NCI-H2171 (cell line): ENCODE measurements at regions not wholly inside any gene's neighbourhood (a gene's known extent, or its start where the extent isn't known, plus 50 kb on each side); places are given as distances from the start of the nearest gene placed in this dataset.

Source experiments
- DNase-seq: peaks from one replicate; lab custom pipeline; 2025; lab: John Stamatoyannopoulos, UW

DNA sequence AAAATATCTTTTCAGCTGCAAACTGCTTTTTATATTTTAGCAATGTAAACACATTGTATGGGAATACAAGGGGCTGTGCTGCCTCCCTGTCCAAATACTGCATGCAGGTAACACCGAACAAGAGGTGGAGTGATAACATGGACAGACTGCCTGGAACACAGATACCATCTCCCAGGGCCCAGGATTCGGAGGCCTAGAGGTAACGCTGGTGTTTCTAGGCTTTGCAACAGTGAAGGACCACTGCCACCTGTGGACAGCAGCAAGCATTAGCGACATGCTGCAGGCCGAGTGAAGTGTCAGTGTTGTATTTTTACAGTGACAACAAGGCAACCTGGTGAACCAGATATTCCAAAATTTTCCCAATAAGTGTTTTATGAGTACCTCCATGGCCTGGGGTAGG is 379.1 kb downstream of the DMRT2 start:
- DNase-seq, result peak; percentile 19

DNA sequence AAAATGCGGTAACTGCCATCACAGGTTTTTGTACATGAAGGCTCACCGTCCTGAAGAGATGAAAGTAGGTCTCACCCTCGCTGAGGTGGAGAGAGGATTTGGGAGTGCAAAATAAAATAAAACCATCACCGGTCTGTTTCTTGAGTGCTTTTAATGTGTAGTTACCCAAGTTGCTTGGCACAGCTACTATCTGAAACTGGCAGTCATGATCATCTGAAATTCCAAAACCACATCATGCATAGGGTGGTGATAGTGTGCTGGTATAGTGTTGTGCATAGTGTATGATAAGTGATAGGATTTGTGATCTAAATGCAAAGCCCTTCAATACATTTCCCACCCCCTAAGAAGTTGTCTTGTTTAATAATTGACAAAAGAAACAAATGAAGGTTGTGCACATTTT is 381.3 kb downstream of the DMRT2 start:
- DNase-seq, result no peak

DNA sequence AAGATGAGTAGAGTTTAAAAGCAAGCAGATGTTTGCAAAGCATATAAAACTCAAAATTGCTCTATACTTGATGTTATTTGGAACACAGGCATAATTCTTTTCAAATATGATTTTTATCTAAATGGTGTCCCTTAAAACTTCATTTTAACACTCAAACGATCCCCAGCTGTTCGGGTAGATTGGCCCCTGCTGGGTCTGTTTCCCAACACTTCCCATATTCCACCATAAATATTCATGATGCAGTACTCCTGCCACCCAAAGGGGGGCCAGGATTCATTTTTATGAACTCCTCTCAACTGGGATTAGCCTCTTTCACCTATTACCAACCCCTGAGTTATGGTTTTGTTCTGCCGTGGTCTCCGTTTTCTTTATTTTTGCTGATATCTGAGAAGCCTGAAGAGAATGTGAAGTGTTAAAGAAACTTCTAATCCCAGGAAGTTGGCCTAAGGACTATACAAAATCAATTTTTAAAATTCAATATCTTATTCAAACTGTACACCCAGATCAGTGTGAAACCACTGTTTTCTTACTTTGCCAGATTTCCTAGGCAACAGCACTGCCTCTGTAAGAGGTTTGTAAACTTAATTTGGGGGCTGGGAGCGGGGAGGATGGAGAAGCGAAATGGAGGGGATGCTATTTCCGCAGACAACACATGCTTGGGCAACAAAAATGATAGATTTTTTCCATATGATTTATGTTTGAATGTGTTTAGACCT is 384.1 kb downstream of the DMRT2 start:
- no peak for DNase-seq

DNA sequence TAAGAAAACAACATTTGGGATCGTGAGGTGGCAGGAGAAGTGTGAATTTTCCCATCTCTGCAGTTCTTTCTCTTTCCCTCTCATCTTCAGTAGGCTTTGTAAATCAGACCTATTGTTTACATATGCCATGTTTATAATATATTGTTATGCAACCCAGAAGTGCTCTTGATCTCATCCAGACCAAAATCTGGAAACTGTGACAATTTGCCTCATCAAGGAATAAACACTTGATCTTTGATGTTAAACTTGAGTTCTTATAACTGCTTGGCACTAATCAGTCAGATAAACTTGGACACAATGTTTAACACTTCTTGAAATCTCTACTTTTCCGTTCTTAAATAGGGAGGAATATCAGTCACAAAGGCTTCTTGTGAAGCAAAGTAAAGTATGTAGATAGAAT is 384.7 kb downstream of the DMRT2 start:
- DNase-seq, result no peak

DNA sequence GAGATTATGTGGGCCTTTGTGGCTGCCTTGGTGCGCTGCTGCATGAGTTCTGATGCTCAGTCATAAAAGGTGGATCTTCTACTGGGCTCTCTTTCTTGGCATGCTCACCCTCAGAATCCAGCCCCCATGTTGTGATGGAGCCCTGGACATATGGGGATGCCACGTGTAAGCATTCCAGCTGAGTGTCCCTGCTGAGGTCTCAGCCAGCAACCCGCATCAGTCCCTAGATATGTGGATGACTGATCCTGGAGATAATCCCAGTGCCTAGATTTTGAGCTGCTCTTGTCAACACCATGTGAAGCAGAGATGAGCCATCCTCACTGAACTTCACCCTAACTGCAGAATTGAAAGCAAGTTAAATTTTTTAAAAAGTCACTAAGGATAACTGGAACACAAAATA is 390.1 kb downstream of the DMRT2 start:
- no peak for DNase-seq

DNA sequence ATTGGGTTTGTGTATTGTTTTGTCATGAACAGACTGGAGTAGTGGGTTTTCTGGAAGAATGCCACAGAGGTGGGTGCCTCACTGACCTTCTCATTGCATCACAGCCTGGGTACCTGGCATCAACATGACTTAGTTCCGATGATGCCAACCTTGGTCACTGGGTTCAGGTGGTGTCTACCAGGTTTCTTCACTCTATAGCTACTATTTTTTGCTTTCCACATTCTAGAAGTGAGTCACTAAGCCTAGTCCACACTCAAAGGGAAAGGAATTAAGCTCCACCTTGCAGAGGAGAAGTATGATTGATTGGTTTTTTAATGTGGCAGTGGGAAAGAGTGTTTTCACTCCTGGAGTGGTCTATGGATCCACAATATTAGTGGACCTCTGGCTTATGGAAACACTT is 391.9 kb downstream of the DMRT2 start:
- no peak for DNase-seq

DNA sequence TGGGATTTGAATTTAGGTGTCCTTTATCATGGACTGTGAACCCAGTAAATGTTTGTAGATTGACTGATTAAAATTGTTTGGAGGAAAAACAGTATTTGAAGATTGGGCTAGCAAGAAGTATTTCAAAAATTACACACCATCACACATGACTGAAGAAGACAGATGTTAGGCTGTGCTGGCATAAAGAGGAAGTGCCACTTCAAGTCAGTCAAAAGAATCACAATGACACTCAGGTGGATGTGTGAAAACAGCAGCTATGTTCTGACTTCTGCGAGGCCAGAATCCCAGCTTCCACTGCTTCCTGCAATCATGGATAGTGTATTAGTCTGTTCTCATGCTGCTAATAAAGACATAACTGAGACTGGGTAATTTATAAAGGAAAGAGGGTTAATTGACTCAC is 393.3 kb downstream of the DMRT2 start:
- no peak for DNase-seq

DNA sequence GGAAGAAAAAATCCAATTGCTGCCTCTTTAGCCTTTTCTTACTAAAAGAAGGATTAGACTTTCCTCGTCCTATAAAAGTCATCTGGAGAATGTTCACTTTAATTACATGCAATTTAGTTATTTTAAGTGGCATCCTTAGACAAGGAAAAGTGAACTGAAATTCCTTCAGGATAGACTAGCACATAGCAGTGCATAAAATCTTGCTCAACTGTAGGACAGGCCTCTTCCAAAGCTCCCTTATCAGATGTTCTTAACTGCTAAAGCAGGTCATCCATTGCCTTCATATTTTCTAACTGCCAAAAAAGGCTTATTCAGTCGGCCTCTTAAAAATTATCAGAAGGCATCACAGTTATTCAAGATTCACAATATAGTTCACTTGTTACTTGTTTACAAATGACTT is 396.5 kb downstream of the DMRT2 start:
- DNase-seq, result no peak

DNA sequence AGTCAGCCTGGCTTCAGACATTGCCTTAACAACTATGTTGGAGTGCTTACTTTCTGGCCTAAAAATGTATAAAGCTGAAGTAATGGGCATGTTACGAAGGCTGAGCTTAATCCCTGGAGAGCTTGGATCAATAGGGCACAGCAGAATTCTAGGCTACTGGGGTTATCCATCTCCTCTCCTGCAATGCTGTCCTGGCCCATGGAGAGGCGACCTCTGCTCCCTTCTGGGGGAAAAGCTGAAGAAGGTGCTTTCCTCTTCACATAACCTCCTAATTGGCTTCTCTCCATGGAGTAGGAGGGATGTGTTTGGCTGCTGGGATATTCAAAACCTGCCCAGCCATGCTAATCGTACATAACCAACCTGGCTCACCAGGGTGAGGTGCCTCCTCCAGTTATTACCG is 403.5 kb downstream of the DMRT2 start:
- DNase-seq, result no peak

DNA sequence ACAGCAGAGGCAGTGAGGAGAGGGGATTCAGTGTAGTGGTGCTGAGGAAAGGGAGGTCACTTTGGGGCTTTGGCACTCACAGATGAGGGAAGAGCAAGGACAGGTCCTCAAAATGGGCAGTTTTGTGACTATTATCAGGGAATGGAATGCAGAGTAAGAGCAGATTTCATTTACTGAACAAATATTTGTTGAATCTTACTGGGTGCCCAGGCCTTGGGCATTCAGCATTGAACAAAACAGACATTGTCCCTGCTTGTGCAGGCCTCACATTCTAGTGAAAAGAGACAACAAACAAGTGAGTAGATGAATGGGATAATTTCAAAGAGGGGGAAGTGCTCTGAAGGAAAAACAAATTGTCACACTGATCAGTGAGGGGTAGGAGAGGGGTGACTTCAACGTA is 404.1 kb downstream of the DMRT2 start:
- DNase-seq, result no peak

DNA sequence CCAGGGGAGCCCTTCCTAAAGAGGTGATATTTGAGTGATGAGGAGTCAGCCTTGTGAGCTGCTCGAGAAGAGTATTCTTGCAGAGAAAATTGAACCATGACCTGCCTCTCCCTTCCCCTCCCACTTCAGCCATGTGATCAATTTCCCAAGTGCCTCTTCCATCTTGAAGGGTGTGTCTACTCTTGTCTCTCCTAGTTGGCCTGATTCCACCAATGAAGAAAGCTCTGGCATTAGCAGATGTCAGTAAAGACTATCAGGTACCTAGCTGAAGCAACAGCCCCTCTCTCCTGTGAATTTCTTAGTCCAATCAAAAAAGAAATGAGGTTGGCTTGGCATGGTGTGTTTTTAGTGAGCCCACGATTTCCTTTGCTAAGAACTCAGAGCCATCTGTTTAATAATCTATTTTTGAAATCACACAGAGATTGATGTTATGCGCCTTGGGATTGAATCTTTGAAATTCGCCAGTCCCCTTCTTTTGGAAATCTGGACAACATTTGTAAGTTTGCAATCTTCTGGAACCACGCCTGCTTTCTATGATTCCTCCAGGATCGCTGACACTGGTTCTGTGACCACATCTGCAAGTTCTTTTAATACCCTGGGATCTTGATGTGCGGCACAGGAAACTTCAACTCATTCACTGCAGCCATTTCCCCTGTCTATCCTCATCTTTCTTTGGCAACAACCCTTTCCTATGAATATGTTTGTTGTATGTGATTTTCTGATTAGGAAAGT is 404.6 kb downstream of the DMRT2 start:
- DNase-seq, result peak; percentile 61

DNA sequence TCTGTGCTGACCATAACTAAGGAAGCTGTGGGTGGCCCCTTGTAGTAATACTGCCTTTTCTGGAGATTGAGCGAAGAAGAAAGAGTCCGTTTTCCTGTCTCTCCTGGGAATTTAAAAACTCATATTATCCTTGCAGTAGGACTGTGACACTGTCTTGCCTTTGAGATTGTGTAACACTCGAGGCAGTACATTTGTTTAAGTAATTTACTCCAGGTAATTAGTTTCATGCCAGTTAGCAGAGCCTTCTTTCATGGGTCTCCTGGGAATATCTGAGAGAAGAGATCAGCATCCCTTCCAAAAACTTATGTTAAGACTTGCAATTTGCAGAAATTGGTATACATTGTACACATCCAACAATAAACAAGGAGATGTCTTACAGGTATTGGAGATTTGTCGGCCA is 405.6 kb downstream of the DMRT2 start:
- peak; percentile 64 for DNase-seq

DNA sequence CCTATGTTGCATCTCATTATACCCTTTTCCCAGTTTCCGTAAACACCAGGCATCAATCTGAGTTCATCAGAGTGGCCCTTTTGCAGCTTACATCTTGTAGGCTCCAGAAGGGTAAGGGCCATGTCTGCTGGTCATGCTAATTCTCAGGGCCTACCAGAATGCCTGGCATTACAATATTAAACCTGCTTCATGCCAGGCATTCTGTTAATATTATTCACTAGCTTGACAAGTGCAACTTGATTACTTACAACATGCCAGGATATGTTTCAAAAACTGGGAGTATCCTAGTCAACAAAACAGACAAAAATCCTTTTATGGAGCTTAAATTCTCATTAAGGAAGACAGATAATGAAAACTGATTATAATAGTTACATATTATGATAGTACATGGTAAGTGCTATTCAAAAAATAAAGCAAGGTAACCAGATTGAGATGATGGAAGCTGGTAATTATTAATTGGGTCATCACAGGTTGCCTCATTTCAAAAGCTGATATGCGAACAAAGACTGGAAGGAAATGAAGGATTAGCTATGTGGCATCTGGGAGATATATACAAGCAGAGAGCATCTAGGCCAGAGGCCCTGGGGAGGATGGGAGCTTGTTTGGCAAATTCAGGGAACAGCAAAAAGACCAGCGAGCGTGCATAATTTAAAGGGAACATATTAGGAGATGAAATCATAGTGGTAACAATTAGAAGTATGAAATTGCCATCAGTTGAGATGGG is 406.3 kb downstream of the DMRT2 start:
- no peak for DNase-seq

DNA sequence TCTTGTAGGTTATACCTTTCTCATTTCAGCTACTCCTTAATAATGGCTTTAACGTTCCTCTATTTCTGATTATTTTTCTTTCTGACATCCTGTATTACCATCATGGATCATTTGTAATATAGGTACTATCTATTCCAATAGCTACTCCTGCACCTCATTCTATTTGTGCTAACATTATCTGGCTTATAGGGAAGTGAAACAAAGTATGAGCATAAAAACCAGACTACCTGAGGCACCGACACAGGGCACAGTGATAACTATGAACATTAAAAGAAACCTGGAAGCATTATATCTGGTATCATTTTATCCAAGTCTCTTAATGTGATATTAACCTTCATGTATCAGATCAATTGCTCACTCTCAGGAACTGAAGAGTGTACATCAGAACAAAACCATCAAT is 407.3 kb downstream of the DMRT2 start:
- DNase-seq, result no peak

DNA sequence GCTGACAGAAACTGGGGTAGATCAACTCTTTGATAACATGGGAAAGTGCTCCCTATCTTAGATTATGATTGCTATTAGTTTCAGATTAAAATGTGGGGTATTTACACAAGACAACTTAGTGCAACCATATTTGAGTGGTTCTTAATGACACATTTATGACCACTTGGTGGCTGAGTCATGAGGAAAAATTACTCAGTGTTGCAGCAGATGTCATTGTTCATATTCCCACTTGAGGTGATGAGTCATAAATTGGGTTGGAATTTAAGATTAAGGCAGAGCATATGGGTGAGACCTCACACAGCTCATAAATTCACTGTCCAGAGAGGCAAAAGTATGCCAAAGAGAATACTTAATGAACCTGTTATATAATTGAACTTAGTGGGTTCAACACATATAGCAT is 408.3 kb downstream of the DMRT2 start:
- DNase-seq, result peak; percentile 73

DNA sequence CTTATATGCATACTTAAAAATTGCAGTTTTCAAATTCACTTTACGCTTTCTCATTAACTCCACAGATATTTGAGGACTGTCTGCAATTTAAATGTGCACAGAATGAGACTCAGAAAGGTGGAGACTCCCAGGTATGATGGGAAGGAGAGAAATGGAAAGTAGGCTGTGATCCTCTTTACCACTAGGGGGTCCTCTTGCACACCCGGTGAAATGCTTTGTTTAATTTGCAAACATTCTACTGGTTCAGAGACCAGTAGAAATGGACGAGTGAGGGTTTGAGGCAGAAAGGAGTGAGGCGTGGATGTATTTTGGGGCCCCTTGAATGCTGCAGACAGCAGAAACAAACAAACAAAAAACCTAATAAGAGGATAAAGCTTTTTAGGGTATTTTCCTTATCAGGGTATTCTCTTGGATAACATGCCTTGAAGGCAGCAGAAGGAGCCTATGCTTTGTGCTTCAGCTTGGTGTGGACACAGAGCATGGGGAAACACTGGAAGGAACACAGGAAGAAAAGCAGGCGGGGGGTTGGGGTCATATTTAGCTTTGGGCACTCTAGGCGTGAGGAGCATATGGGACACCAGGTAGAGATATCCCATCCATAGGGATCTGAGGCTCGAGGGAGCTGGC is 410.1 kb downstream of the DMRT2 start:
- DNase-seq, result no peak

DNA sequence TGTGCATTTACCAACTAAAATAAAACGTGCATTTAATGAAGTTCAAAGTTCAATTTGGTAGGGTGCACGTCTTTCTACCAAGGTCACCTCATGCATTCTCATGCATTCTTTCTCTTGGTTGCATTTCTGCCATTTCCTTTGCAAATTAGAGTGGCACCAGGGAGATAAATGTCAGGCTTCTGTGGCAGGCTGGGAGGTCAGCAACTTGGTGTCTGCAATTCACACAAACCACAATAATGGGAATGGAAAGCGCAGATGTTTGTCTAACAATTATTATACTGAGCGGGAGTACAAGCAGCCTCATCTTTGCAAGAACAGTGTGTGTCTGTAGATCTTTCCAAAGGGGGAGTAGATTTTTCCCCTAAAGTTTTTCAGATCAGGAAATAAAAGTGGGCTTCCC is 411.7 kb downstream of the DMRT2 start:
- DNase-seq, result no peak

DNA sequence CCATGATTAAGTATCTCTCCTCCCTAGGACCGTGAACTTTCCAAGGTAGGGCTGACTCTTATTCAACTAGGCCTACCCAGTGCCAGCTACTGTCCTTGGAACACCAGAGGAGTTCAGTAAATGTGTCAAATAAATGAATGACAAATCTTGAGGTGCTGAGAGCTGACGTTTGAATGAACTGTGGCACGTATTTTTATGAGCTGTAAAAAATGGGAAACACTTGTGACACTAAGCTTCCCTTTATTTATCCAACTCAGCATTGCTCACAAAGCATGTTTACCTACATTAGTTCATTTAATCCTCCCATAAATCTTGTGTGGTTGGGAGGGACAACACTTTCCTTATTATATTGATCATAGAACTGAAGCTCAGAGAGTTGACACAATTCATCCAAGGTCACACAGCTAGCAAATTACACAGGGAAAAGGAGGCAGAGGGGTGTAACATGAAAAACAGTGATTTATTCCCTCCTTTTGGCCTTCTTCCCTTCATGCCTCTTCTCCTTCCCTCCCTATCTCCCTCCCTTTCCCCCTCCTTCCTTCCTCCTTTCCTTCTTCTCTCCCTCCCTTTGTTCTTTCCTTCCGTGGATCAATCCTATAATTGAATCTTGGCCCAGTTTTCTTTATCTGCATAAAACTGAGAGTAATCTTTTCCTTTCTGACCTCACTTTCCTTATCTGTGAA is 412.6 kb downstream of the DMRT2 start:
- no peak for DNase-seq

DNA sequence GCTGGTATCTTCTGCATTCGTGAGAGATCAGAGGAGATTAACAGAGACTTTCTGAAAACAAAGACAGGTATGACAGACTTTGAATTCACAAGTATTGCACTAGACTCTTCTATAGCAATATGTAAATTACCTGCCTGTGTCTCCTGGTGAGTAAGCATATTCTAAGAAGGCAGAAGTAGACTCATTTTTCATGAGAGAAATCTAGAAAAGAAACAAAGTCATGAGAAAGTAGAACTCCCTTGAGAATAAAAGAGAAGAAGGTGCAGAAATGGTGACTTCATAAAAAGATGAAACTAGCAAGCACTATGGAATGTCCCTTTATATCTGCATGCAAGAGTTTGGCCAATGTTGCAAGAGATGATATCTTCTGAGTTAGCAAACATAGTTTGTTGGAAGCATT is 419.8 kb downstream of the DMRT2 start:
- no peak for DNase-seq

DNA sequence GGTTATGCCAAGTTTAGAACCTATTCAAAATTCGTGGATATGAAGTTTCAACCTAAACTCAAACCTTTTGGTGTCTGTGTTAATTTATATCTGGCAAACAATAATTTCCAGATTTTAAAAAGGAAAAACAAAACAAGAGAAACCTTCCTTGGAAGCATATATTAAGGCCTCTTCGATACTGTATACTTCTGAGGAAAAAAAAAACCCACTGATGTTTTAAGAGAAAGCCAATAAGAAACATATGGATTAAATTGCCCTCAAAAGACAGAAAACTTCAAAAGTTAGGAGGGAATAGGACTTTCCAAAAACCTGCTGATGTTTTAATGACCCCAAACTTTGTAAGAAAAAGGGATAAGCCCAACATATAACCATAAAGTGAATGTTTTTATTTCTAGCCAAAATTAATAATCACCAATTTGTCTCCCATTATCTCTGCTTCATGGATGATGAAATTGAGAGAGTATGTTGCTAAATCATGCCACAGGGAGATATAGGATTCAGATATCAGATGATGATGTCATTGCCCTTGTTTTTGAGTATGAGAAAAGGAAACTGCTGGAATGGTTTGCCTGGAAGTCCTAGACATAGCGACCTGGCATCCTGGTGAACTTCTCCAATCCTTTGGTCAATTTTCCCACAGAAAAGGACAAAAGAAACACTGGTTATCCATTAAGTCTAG is 423.9 kb downstream of the DMRT2 start:
- no peak for DNase-seq

DNA sequence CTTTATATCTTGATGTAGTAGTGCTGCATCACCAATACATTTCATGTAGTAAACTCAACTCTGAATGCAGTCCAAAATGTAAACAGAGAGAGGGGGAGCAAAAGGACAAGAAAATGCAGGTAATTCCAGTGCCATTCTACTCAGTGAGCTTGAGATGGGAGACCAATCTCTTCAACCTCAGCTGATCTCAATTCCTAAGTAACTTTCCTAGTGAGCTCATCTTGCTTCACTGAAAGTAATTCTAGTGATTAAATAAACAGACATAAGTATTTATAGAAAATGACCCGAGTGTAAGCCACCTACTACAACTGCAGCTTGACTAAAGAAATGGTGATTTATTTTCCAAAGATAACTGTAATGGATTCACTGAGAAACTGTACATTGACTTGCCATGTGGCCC is 424.5 kb downstream of the DMRT2 start:
- no peak for DNase-seq
